ENCODE measurements at regions not wholly inside any gene's neighbourhood (a gene's known extent, or its start where the extent isn't known, plus 50 kb on each side); places are given as distances from the start of the nearest gene placed in this dataset.

- Histone ChIP-seq H3K36me3 (replicated peaks; ENCODE audit: insufficient read depth, low read length) (no peaks in the 10 kb centered on the region), H3K4me2 (ENCODE audit: low read depth, low read length) (peak overlapping the region; percentile 3; the same call in 1 of the 2 replicates), H3K9me3 (replicated peaks; ENCODE audit: insufficient read depth, low read length) (no peaks in the 10 kb centered on the region), H3F3A (ENCODE audit: insufficient read depth, low read length) (no peaks in the 10 kb centered on the region), H3K4me1 (ENCODE audit: low read length) (peaks cover 18% of the 10 kb centered on the region), H3K9me2 (replicated peaks; ENCODE audit: insufficient read depth, low read length) (no peaks in the 10 kb centered on the region), H3K9ac (ENCODE audit: low read length) (no peak overlapping the region), H3K27me3 (replicated peaks; ENCODE audit: insufficient read depth, low read length) (no peaks in the 10 kb centered on the region), H3K27ac (ENCODE audit: low read length) (peak overlapping the region; percentile 0; the same call in 1 of the 2 replicates), H2AFZ (ENCODE audit: low read length) (peak overlapping the region; percentile 1; the same call in 1 of the 2 replicates), H4K20me1 (ENCODE audit: insufficient read depth, low read length) (no peaks in the 10 kb centered on the region), H3K4me3 (ENCODE audit: low read length) (no peak overlapping the region), H3K79me2 (ENCODE audit: low read length) (no peaks in the 10 kb centered on the region)
- DNase-seq: peak; percentile 41
- TF ChIP-seq CTCF (IDR thresholded peaks at IDR 0.05; ENCODE audit: low read length): no peak
- no peak for TF ChIP-seq EZH2 (optimal IDR thresholded peaks at IDR 0.05; ENCODE audit: low read depth, low read length)
These were observed 165.6 kb upstream of the BOD1L1 start for GRCh38 chr4:13793020-13793710.

- no peaks in the 10 kb centered on the region for H3K79me2 ChIP-seq (ENCODE audit: low read length)
These were observed 167.5 kb upstream of the BOD1L1 start for GRCh38 chr4:13794819-13795565.

GRCh38 chr4:13797061-13797460, 169.5 kb upstream of the BOD1L1 start:
- Histone ChIP-seq H3K27me3 (replicated peaks; ENCODE audit: insufficient read depth, low read length) (no peaks in the 10 kb centered on the region), H3K27ac (ENCODE audit: low read length) (no peak overlapping the region), H3K4me1 (ENCODE audit: low read length) (peaks cover 18% of the 10 kb centered on the region), H3F3A (ENCODE audit: insufficient read depth, low read length) (no peaks in the 10 kb centered on the region), H3K36me3 (replicated peaks; ENCODE audit: insufficient read depth, low read length) (no peaks in the 10 kb centered on the region), H3K9ac (ENCODE audit: low read length) (no peak overlapping the region), H3K79me2 (ENCODE audit: low read length) (no peaks in the 10 kb centered on the region), H4K20me1 (ENCODE audit: insufficient read depth, low read length) (no peaks in the 10 kb centered on the region), H2AFZ (ENCODE audit: low read length) (no peak overlapping the region), H3K9me2 (replicated peaks; ENCODE audit: insufficient read depth, low read length) (no peaks in the 10 kb centered on the region), H3K9me3 (replicated peaks; ENCODE audit: insufficient read depth, low read length) (no peaks in the 10 kb centered on the region), H3K4me3 (ENCODE audit: low read length) (no peak overlapping the region), H3K4me2 (ENCODE audit: low read depth, low read length) (no peak overlapping the region)
- DNase-seq: no peak
- TF ChIP-seq CTCF (IDR thresholded peaks at IDR 0.05; ENCODE audit: low read length): no peak
- no peak for TF ChIP-seq EZH2 (optimal IDR thresholded peaks at IDR 0.05; ENCODE audit: low read depth, low read length)
- TF ChIP-seq EZH2phosphoT487 (IDR thresholded peaks at IDR 0.05; ENCODE audit: low read length): no peak

More at GRCh38 chr4:13794819-13795565, 167.5 kb upstream of the BOD1L1 start:
- Histone ChIP-seq H3K9me2 (replicated peaks; ENCODE audit: insufficient read depth, low read length) (no peaks in the 10 kb centered on the region), H2AFZ (ENCODE audit: low read length) (no peak overlapping the region), H3K4me2 (ENCODE audit: low read depth, low read length) (no peak overlapping the region), H3F3A (ENCODE audit: insufficient read depth, low read length) (no peaks in the 10 kb centered on the region), H3K4me1 (ENCODE audit: low read length) (peaks cover 18% of the 10 kb centered on the region), H3K9me3 (replicated peaks; ENCODE audit: insufficient read depth, low read length) (no peaks in the 10 kb centered on the region), H3K36me3 (replicated peaks; ENCODE audit: insufficient read depth, low read length) (no peaks in the 10 kb centered on the region), H3K27me3 (replicated peaks; ENCODE audit: insufficient read depth, low read length) (no peaks in the 10 kb centered on the region), H4K20me1 (ENCODE audit: insufficient read depth, low read length) (no peaks in the 10 kb centered on the region), H3K9ac (ENCODE audit: low read length) (no peak overlapping the region), H3K4me3 (ENCODE audit: low read length) (no peak overlapping the region), H3K27ac (ENCODE audit: low read length) (no peak overlapping the region)
- no peak for TF ChIP-seq CTCF (IDR thresholded peaks at IDR 0.05; ENCODE audit: low read length)
- TF ChIP-seq EZH2phosphoT487 (IDR thresholded peaks at IDR 0.05; ENCODE audit: low read length): no peak
- no peak for TF ChIP-seq EZH2 (optimal IDR thresholded peaks at IDR 0.05; ENCODE audit: low read depth, low read length)
- DNase-seq: no peak

All from MM.1S (cell line).